GM23338 (cell line): ENCODE measurements at regions not wholly inside any gene's neighbourhood (a gene's known extent, or its start where the extent isn't known, plus 50 kb on each side); places are given as distances from the start of the nearest gene placed in this dataset.

Experiments
- ATAC-seq: fragments of 200-7000 bp; cut with Tn5 transposase; 3 replicates; pipeline ENCODE4 v1.9.1; 2020
- DNase-seq: peaks from one replicate; pipeline ENCODE4 v3.0.0-alpha.2; 2015; ENCODE audit warnings: low spot score
- H2AFZ ChIP-seq: fragments of 200-600 bp; sonication (generic); 2 replicates; pipeline ENCODE4 v1.8.0; 2016; ENCODE audit warnings: antibody characterized with exemption, mild to moderate bottlenecking, moderate library complexity
- H3F3A ChIP-seq: fragments of 200-600 bp; sonication (generic); replicated peaks from 2 replicates; pipeline ENCODE4 v1.8.0; 2017; ENCODE audit warnings: antibody characterized with exemption, mixed run types, low read depth
- H3K27ac ChIP-seq: fragments of 200-600 bp; sonication (generic); 2 replicates; pipeline ENCODE4 v1.6.1; 2016; ENCODE audit warnings: low read depth
- H3K27me3 ChIP-seq: fragments of 200-600 bp; sonication (generic); 2 replicates; pipeline ENCODE4 v1.8.0; 2016; ENCODE audit warnings: mild to moderate bottlenecking, mixed run types, moderate library complexity; ENCODE audit not compliant: insufficient read depth
- H3K36me3 ChIP-seq: fragments of 200-600 bp; sonication (generic); 2 replicates; pipeline ENCODE4 v1.8.0; 2016; ENCODE audit warnings: mild to moderate bottlenecking; ENCODE audit not compliant: insufficient read depth
- H3K4me1 ChIP-seq: fragments of 200-600 bp; sonication (generic); 2 replicates; pipeline ENCODE4 v1.8.0; 2016; ENCODE audit warnings: mild to moderate bottlenecking, moderate library complexity; ENCODE audit not compliant: insufficient read depth
- H3K4me2 ChIP-seq: fragments of 200-600 bp; sonication (generic); 2 replicates; pipeline ENCODE4 v1.7.1; 2017; ENCODE audit warnings: mixed run types
- H3K4me3 ChIP-seq: fragments of 200-600 bp; sonication (generic); 2 replicates; pipeline ENCODE4 v1.6.1; 2016; ENCODE audit warnings: mixed run types
- H3K79me2 ChIP-seq: fragments of 200-600 bp; sonication (generic); replicated peaks from 2 replicates; pipeline ENCODE4 v1.8.0; 2017; ENCODE audit warnings: mild to moderate bottlenecking; ENCODE audit not compliant: insufficient read depth
- H3K9me2 ChIP-seq: fragments of 200-600 bp; sonication (generic); 2 replicates; pipeline ENCODE4 v1.8.0; 2017; ENCODE audit not compliant: insufficient read depth
- H4K20me1 ChIP-seq: fragments of 200-600 bp; sonication (generic); replicated peaks from 2 replicates; pipeline ENCODE4 v1.8.0; 2017; ENCODE audit warnings: mild to moderate bottlenecking; ENCODE audit not compliant: insufficient read depth
- H3K27ac Mint-ChIP-seq: 2 replicates; pipeline ENCODE4 v1.8.0; 2020; ENCODE audit warnings: inconsistent platforms, mild to moderate bottlenecking, moderate library complexity, mixed read lengths
- H3K27me3 Mint-ChIP-seq: 3 replicates; pipeline ENCODE4 v1.8.0; 2022; ENCODE audit warnings: low read depth, mild to moderate bottlenecking, moderate library complexity, mixed read lengths, inconsistent platforms; ENCODE audit not compliant: insufficient read depth, poor library complexity
- H3K36me3 Mint-ChIP-seq: 3 replicates; pipeline ENCODE4 v1.8.0; 2021; ENCODE audit warnings: low read depth, mild to moderate bottlenecking, inconsistent platforms, moderate library complexity, mixed read lengths
- H3K4me1 Mint-ChIP-seq: 3 replicates; pipeline ENCODE4 v1.8.0; 2020; ENCODE audit warnings: mild to moderate bottlenecking, inconsistent platforms, mixed read lengths
- H3K4me3 Mint-ChIP-seq: 3 replicates; pipeline ENCODE4 v1.8.0; 2021; ENCODE audit warnings: moderate library complexity, mild to moderate bottlenecking, inconsistent platforms, mixed read lengths
- H3K9me3 Mint-ChIP-seq: 3 replicates; pipeline ENCODE4 v1.8.0; 2020; ENCODE audit warnings: moderate library complexity, mild to moderate bottlenecking, inconsistent platforms, mixed read lengths
- CREB1 ChIP-seq: fragments of 250-450 bp; sonication (Bioruptor Pico); IDR thresholded peaks from 2 replicates; pipeline ENCODE4 v1.5.0; 2020; ENCODE audit warnings: low read depth, mild to moderate bottlenecking, moderate library complexity
- EZH2 ChIP-seq: fragments of 200-600 bp; sonication (generic); IDR thresholded peaks from one replicate; pipeline ENCODE4 v1.8.0; 2017; ENCODE audit warnings: antibody characterized with exemption, mild to moderate bottlenecking, low read depth; ENCODE audit not compliant: unreplicated experiment
- EZH2phosphoT487 ChIP-seq: fragments of 200-600 bp; sonication (generic); IDR thresholded peaks from one replicate; pipeline ENCODE4 v1.8.1; 2018; ENCODE audit warnings: antibody characterized with exemption; ENCODE audit not compliant: unreplicated experiment
- JUNB ChIP-seq: IDR thresholded peaks from one replicate; pipeline ENCODE4 v1.6.1; 2016; ENCODE audit warnings: antibody characterized with exemption; ENCODE audit not compliant: unreplicated experiment
- NANOG ChIP-seq: IDR thresholded peaks from 2 replicates; pipeline ENCODE4 v1.6.1; 2016; ENCODE audit warnings: antibody characterized with exemption, borderline replicate concordance
- POLR2AphosphoS5 ChIP-seq: IDR thresholded peaks from 2 replicates; pipeline ENCODE4 v1.6.1; 2016; ENCODE audit warnings: antibody characterized with exemption, low read depth
- STAT1 ChIP-seq: IDR thresholded peaks from one replicate; pipeline ENCODE4 v1.6.1; 2016; ENCODE audit warnings: antibody characterized with exemption; ENCODE audit not compliant: unreplicated experiment
- ZNF114 ChIP-seq: fragments of 250-450 bp; sonication (Bioruptor Pico); IDR thresholded peaks from 2 replicates; pipeline ENCODE4 v1.5.0; 2020; ENCODE audit warnings: mild to moderate bottlenecking, moderate library complexity
- ZNF331 ChIP-seq: fragments of 250-450 bp; sonication (Bioruptor Pico); IDR thresholded peaks from 2 replicates; pipeline ENCODE4 v1.5.0; 2020; ENCODE audit warnings: low read depth, mild to moderate bottlenecking, moderate library complexity
- TF ChIP-seq, protein P1 (sequence below): fragments of 250-450 bp; sonication (Bioruptor Pico); IDR thresholded peaks from 2 replicates; pipeline ENCODE4 v1.5.0; 2020; ENCODE audit warnings: mild to moderate bottlenecking, moderate library complexity
- TF ChIP-seq, protein P2 (sequence below), 2 experiments: fragments of 200-600 bp in 1 of 2; sonication (generic) in 1 of 2; conservative IDR thresholded peaks; 2 replicates each; pipeline versions ENCODE4 v1.5.1 to v1.6.1; 2016 to 2017; ENCODE audit warnings: antibody characterized with exemption in 2 of 2, low read depth in 2 of 2, mild to moderate bottlenecking in 2 of 2, moderate library complexity in 1 of 2
- TF ChIP-seq, protein P3 (sequence below): IDR thresholded peaks from 2 replicates; pipeline ENCODE4 v1.6.1; 2016; ENCODE audit warnings: antibody characterized with exemption
- TF ChIP-seq, protein P4 (sequence below): IDR thresholded peaks from one replicate; pipeline ENCODE4 v1.6.1; 2018; ENCODE audit warnings: antibody characterized with exemption; ENCODE audit not compliant: unreplicated experiment

DNA sequence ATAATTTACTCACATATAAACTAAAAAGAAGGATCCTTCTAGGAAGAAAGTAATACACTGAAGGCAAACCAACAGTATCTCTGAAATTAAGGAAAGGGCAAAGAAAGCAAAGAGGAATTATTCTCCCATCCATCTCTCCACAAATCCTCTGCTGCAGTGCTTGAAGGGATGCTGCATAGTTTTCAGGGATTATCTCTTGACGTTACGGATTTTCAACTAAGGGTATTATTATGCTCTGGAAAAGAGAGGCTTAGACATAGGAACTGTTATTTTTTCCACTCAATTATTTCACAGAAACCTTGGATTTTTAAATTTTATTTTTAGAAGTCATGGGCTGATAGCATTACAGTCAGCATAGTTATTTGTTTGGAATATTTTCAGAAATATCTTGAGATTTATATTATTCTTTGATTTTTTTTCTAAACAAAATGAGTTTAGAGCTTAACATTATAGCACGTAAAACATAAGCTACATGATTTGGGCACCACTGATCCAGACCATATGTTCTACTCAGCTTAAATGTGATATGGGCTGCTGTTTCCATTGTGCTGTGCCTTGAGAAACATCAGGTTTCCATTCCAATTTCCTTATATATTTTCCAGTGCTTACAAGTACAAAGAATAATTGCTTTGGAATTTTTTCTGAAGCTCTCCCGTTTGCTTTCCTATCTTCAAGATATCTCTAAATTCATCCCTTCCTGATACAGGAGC, 57.9 kb upstream of the DCN start:
- H3K27me3 ChIP-seq, result no peaks in the 10 kb centered on the region
- no peaks in the 10 kb centered on the region for H3K36me3 ChIP-seq
- no peak overlapping the region for H3K27ac ChIP-seq
- H2AFZ ChIP-seq, result no peak overlapping the region
- Mint-ChIP-seq H3K9me3 (peaks cover 5% of the 10 kb centered on the region; the same call in 2 of the 3 replicates), H3K4me1 (no peaks in the 10 kb centered on the region), H3K27me3 (peaks cover 3% of the 10 kb centered on the region), H3K27ac (no peak overlapping the region), H3K36me3 (no peaks in the 10 kb centered on the region), H3K4me3 (no peak overlapping the region)
- no peaks in the 10 kb centered on the region for H4K20me1 ChIP-seq
- no peak for TF ChIP-seq EZH2phosphoT487
- TF ChIP-seq JUNB, result no peak
- TF ChIP-seq EZH2, result no peak
- TF ChIP-seq NANOG, result no peak
- TF ChIP-seq ZNF114, result no peak
- TF ChIP-seq ZNF331 (CRISPR knock-in tag), result no peak
- no peak for TF ChIP-seq CREB1 (CRISPR knock-in tag)
- TF ChIP-seq, protein P1, sequence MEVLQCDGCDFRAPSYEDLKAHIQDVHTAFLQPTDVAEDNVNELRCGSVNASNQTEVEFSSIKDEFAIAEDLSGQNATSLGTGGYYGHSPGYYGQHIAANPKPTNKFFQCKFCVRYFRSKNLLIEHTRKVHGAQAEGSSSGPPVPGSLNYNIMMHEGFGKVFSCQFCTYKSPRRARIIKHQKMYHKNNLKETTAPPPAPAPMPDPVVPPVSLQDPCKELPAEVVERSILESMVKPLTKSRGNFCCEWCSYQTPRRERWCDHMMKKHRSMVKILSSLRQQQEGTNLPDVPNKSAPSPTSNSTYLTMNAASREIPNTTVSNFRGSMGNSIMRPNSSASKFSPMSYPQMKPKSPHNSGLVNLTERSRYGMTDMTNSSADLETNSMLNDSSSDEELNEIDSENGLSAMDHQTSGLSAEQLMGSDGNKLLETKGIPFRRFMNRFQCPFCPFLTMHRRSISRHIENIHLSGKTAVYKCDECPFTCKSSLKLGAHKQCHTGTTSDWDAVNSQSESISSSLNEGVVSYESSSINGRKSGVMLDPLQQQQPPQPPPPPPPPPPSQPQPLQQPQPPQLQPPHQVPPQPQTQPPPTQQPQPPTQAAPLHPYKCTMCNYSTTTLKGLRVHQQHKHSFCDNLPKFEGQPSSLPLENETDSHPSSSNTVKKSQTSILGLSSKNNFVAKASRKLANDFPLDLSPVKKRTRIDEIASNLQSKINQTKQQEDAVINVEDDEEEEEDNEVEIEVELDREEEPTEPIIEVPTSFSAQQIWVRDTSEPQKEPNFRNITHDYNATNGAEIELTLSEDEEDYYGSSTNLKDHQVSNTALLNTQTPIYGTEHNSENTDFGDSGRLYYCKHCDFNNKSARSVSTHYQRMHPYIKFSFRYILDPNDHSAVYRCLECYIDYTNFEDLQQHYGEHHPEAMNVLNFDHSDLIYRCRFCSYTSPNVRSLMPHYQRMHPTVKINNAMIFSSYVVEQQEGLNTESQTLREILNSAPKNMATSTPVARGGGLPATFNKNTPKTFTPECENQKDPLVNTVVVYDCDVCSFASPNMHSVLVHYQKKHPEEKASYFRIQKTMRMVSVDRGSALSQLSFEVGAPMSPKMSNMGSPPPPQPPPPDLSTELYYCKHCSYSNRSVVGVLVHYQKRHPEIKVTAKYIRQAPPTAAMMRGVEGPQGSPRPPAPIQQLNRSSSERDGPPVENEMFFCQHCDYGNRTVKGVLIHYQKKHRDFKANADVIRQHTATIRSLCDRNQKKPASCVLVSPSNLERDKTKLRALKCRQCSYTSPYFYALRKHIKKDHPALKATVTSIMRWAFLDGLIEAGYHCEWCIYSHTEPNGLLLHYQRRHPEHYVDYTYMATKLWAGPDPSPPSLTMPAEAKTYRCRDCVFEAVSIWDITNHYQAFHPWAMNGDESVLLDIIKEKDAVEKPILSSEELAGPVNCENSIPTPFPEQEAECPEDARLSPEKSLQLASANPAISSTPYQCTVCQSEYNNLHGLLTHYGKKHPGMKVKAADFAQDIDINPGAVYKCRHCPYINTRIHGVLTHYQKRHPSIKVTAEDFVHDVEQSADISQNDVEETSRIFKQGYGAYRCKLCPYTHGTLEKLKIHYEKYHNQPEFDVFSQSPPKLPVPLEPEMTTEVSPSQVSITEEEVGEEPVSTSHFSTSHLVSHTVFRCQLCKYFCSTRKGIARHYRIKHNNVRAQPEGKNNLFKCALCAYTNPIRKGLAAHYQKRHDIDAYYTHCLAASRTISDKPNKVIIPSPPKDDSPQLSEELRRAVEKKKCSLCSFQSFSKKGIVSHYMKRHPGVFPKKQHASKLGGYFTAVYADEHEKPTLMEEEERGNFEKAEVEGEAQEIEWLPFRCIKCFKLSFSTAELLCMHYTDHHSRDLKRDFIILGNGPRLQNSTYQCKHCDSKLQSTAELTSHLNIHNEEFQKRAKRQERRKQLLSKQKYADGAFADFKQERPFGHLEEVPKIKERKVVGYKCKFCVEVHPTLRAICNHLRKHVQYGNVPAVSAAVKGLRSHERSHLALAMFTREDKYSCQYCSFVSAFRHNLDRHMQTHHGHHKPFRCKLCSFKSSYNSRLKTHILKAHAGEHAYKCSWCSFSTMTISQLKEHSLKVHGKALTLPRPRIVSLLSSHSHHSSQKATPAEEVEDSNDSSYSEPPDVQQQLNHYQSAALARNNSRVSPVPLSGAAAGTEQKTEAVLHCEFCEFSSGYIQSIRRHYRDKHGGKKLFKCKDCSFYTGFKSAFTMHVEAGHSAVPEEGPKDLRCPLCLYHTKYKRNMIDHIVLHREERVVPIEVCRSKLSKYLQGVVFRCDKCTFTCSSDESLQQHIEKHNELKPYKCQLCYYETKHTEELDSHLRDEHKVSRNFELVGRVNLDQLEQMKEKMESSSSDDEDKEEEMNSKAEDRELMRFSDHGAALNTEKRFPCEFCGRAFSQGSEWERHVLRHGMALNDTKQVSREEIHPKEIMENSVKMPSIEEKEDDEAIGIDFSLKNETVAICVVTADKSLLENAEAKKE (CRISPR knock-in tag), result no peak
- TF ChIP-seq STAT1, result no peak
- TF ChIP-seq POLR2AphosphoS5, result no peak
- TF ChIP-seq, protein P2, sequence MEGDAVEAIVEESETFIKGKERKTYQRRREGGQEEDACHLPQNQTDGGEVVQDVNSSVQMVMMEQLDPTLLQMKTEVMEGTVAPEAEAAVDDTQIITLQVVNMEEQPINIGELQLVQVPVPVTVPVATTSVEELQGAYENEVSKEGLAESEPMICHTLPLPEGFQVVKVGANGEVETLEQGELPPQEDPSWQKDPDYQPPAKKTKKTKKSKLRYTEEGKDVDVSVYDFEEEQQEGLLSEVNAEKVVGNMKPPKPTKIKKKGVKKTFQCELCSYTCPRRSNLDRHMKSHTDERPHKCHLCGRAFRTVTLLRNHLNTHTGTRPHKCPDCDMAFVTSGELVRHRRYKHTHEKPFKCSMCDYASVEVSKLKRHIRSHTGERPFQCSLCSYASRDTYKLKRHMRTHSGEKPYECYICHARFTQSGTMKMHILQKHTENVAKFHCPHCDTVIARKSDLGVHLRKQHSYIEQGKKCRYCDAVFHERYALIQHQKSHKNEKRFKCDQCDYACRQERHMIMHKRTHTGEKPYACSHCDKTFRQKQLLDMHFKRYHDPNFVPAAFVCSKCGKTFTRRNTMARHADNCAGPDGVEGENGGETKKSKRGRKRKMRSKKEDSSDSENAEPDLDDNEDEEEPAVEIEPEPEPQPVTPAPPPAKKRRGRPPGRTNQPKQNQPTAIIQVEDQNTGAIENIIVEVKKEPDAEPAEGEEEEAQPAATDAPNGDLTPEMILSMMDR (conservative IDR thresholded peaks at IDR 0.05; ENCODE audit: low read depth in 2 of 2), result no peak
- TF ChIP-seq, protein P3, sequence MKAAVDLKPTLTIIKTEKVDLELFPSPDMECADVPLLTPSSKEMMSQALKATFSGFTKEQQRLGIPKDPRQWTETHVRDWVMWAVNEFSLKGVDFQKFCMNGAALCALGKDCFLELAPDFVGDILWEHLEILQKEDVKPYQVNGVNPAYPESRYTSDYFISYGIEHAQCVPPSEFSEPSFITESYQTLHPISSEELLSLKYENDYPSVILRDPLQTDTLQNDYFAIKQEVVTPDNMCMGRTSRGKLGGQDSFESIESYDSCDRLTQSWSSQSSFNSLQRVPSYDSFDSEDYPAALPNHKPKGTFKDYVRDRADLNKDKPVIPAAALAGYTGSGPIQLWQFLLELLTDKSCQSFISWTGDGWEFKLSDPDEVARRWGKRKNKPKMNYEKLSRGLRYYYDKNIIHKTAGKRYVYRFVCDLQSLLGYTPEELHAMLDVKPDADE, result no peak
- TF ChIP-seq, protein P4, sequence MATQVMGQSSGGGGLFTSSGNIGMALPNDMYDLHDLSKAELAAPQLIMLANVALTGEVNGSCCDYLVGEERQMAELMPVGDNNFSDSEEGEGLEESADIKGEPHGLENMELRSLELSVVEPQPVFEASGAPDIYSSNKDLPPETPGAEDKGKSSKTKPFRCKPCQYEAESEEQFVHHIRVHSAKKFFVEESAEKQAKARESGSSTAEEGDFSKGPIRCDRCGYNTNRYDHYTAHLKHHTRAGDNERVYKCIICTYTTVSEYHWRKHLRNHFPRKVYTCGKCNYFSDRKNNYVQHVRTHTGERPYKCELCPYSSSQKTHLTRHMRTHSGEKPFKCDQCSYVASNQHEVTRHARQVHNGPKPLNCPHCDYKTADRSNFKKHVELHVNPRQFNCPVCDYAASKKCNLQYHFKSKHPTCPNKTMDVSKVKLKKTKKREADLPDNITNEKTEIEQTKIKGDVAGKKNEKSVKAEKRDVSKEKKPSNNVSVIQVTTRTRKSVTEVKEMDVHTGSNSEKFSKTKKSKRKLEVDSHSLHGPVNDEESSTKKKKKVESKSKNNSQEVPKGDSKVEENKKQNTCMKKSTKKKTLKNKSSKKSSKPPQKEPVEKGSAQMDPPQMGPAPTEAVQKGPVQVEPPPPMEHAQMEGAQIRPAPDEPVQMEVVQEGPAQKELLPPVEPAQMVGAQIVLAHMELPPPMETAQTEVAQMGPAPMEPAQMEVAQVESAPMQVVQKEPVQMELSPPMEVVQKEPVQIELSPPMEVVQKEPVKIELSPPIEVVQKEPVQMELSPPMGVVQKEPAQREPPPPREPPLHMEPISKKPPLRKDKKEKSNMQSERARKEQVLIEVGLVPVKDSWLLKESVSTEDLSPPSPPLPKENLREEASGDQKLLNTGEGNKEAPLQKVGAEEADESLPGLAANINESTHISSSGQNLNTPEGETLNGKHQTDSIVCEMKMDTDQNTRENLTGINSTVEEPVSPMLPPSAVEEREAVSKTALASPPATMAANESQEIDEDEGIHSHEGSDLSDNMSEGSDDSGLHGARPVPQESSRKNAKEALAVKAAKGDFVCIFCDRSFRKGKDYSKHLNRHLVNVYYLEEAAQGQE, result no peak
- ATAC-seq, result no peak
- H3K4me3 ChIP-seq, result no peak overlapping the region
- no peaks in the 10 kb centered on the region for H3F3A ChIP-seq
- H3K4me2 ChIP-seq, result no peak overlapping the region
- no peaks in the 10 kb centered on the region for H3K9me2 ChIP-seq
- no peak for DNase-seq
- no peaks in the 10 kb centered on the region for H3K79me2 ChIP-seq
- no peaks in the 10 kb centered on the region for H3K4me1 ChIP-seq
